Lower leg skin (tissue), 3 donors: ENCODE measurements at regions not wholly inside any gene's neighbourhood (a gene's known extent, or its start where the extent isn't known, plus 50 kb on each side); places are given as distances from the start of the nearest gene placed in this dataset.

Experiments
- CTCF ChIP-seq, 3 donors: fragments of 450-650 bp; IDR thresholded peaks; one replicate each; pipeline ENCODE4 v1.5.1; 2016; ENCODE audit warnings: antibody characterized with exemption in 3 of 3, mild to moderate bottlenecking in 3 of 3, moderate library complexity in 2 of 3
- POLR2A ChIP-seq, 2 donors: fragments of 450-650 bp; IDR thresholded peaks; one replicate each; pipeline ENCODE4 v1.6.1; 2016 to 2017; ENCODE audit warnings: antibody characterized with exemption in 2 of 2, mild to moderate bottlenecking in 1 of 2, moderate library complexity in 1 of 2

- no peak for TF ChIP-seq CTCF (IDR thresholded peaks at IDR 0.05)
- TF ChIP-seq POLR2A (IDR thresholded peaks at IDR 0.05), result no peak
These were observed 546.9 kb downstream of the TFAP2B start for GRCh38 chr6:51365566-51365965.
